Activated T-helper 1 cell treated with anti-CD3 and anti-CD28 coated beads, Interleukin-12 subunit alpha, Interleukin-12 subunit beta, Interleukin-2, Interleukin-4 antibody, amounts not matched to agents 30 ng/mL and 10 ng/mL and 1 ng/mL, durations not matched to agents 14 hours and 24 hours and 36 hours (primary cell): ENCODE measurements at regions not wholly inside any gene's neighbourhood (a gene's known extent, or its start where the extent isn't known, plus 50 kb on each side); places are given as distances from the start of the nearest gene placed in this dataset.

Experiments used
- DNase-seq: peaks from one replicate; pipeline ENCODE4 v3.0.0; 2021; ENCODE audit warnings: low spot score
- H3K27ac Mint-ChIP-seq: one replicate; pipeline ENCODE4 v1.8.0; 2021; ENCODE audit warnings: mild to moderate bottlenecking, mixed read lengths
- H3K27me3 Mint-ChIP-seq: one replicate; pipeline ENCODE4 v1.8.0; 2022; ENCODE audit warnings: mild to moderate bottlenecking, moderate library complexity, mixed read lengths; ENCODE audit not compliant: insufficient read depth
- H3K36me3 Mint-ChIP-seq: one replicate; pipeline ENCODE4 v1.8.0; 2021; ENCODE audit warnings: low read depth, mixed read lengths
- H3K4me1 Mint-ChIP-seq: one replicate; pipeline ENCODE4 v1.8.0; 2021; ENCODE audit warnings: low read depth, mixed read lengths
- H3K4me3 Mint-ChIP-seq: one replicate; pipeline ENCODE4 v1.8.0; 2021; ENCODE audit warnings: mild to moderate bottlenecking, moderate library complexity, mixed read lengths
- H3K9me3 Mint-ChIP-seq: one replicate; pipeline ENCODE4 v1.8.0; 2021; ENCODE audit warnings: mixed read lengths
- intact Hi-C: fragments of 100-400 bp; cut with micrococcal nuclease; formaldehyde crosslinking; loops from one replicate; pipeline ENCODE4 v1.15.1; 2024

- intact Hi-C loops, result no loop called here
Observed at GRCh38 chr13:22596171-22596863, 584.5 kb upstream of the SGCG start.

DNA sequence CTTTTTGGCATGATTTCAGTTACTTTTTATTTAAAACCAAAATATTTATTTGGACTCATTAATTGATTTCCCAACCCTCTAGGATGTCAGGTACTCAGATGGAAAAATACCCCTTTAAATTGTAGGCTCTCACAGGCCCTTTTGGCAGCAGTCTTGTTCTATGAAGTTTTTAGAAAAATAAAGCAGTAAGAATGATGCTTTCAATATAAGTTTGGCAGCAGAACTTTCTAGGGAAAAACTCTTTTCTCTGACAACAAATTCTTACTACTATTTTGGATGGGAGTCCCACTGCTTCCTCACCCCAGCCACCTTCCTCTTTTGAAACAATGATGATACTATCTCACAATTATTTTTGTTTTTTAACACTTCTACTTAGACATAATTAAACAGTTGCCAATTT, 581.6 kb upstream of the SGCG start:
- Mint-ChIP-seq H3K4me3 (no peak overlapping the region), H3K36me3 (no peaks in the 10 kb centered on the region), H3K27ac (no peak overlapping the region), H3K27me3 (no peaks in the 10 kb centered on the region), H3K9me3 (peaks cover 16% of the 10 kb centered on the region), H3K4me1 (no peaks in the 10 kb centered on the region)
- intact Hi-C loops, result no loop called here
- no peak for DNase-seq

More at GRCh38 chr13:22596171-22596863, 584.5 kb upstream of the SGCG start:
- no peak for DNase-seq
- Mint-ChIP-seq H3K27ac (no peak overlapping the region), H3K4me3 (no peak overlapping the region), H3K36me3 (no peaks in the 10 kb centered on the region), H3K9me3 (peaks cover 11% of the 10 kb centered on the region), H3K27me3 (no peaks in the 10 kb centered on the region), H3K4me1 (no peaks in the 10 kb centered on the region)

- H3K36me3 Mint-ChIP-seq, result no peaks in the 10 kb centered on the region
- H3K4me1 Mint-ChIP-seq, result no peaks in the 10 kb centered on the region
- no peak overlapping the region for H3K4me3 Mint-ChIP-seq
Observed at GRCh38 chr13:22618002-22618401, 562.8 kb upstream of the SGCG start.

DNA sequence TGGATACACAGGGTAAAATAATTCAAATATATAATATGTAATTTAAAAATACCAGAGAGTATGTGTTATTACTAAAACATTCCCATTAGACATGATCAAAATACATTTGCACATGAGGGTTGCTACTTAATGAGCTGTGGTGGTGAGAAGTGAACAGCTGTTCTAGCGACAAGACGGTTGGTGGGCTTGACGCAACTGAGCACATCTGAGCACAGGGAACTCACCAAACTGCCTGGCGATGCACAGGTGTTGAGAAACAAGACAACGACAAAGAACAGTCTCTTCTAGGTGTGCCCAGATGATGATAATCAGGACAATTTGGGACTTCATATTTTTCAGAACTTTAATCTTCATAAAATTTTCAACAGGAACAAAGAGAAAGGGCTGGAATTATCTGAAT, 555.1 kb upstream of the SGCG start:
- Mint-ChIP-seq H3K27ac (no peak overlapping the region), H3K4me3 (no peak overlapping the region), H3K27me3 (no peaks in the 10 kb centered on the region), H3K9me3 (peaks cover 27% of the 10 kb centered on the region), H3K36me3 (no peaks in the 10 kb centered on the region), H3K4me1 (no peaks in the 10 kb centered on the region)
- intact Hi-C loops, result no loop called here
- DNase-seq, result no peak

More at GRCh38 chr13:22618002-22618401, 562.8 kb upstream of the SGCG start:
- intact Hi-C loops, result no loop called here
- DNase-seq, result no peak
- Mint-ChIP-seq H3K9me3 (peaks cover 19% of the 10 kb centered on the region), H3K27ac (no peak overlapping the region), H3K27me3 (no peaks in the 10 kb centered on the region)

- H3K27me3 Mint-ChIP-seq, result no peaks in the 10 kb centered on the region
- no peaks in the 10 kb centered on the region for H3K36me3 Mint-ChIP-seq
- no peaks in the 10 kb centered on the region for H3K4me1 Mint-ChIP-seq
- intact Hi-C loops, result no loop called here
- no peak for DNase-seq
- no peak overlapping the region for H3K4me3 Mint-ChIP-seq
- H3K9me3 Mint-ChIP-seq, result peaks cover 22% of the 10 kb centered on the region
- H3K27ac Mint-ChIP-seq, result no peak overlapping the region
Observed at GRCh38 chr13:22629374-22629773, 551.4 kb upstream of the SGCG start.

DNA sequence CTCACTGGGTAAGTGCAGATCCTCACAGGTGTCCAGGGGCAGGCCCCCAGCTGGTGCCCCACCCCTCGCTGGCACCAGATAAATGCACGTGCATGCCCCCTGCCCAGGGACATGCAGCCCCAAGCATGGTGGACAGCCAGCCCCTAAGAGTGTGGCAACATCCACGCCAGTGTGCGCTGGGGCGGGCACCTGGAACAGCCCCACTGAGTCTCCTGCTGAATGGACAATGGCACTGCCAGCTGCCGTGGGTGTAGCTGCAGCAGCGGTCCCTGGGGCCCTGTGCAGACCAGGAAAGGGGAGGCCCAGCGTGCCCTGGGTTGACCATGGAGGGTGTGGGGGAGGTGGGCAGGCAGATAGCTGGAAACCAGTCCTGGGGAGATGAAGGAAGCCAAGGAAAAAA, 538.7 kb upstream of the SGCG start:
- H3K27ac Mint-ChIP-seq, result no peak overlapping the region
- no peaks in the 10 kb centered on the region for H3K4me1 Mint-ChIP-seq
- H3K9me3 Mint-ChIP-seq, result peaks cover 29% of the 10 kb centered on the region
- H3K4me3 Mint-ChIP-seq, result no peak overlapping the region
- no peaks in the 10 kb centered on the region for H3K36me3 Mint-ChIP-seq
- DNase-seq, result no peak
- intact Hi-C loops, result no loop called here
- H3K27me3 Mint-ChIP-seq, result no peaks in the 10 kb centered on the region

- Mint-ChIP-seq H3K36me3 (no peaks in the 10 kb centered on the region), H3K4me3 (no peak overlapping the region), H3K27me3 (peaks cover 3% of the 10 kb centered on the region), H3K9me3 (peaks cover 19% of the 10 kb centered on the region), H3K4me1 (no peaks in the 10 kb centered on the region), H3K27ac (no peak overlapping the region)
- intact Hi-C loops, result no loop called here
- DNase-seq, result no peak
Observed at GRCh38 chr13:22644941-22645340, 535.8 kb upstream of the SGCG start.

- DNase-seq, result no peak
- no peaks in the 10 kb centered on the region for H3K36me3 Mint-ChIP-seq
- peaks cover 3% of the 10 kb centered on the region for H3K27me3 Mint-ChIP-seq
- no peaks in the 10 kb centered on the region for H3K4me1 Mint-ChIP-seq
- no peak overlapping the region for H3K4me3 Mint-ChIP-seq
- H3K27ac Mint-ChIP-seq, result no peak overlapping the region
- intact Hi-C loops, result no loop called here
- H3K9me3 Mint-ChIP-seq, result peaks cover 19% of the 10 kb centered on the region
Observed at GRCh38 chr13:22647156-22647850, 533.5 kb upstream of the SGCG start.

DNA sequence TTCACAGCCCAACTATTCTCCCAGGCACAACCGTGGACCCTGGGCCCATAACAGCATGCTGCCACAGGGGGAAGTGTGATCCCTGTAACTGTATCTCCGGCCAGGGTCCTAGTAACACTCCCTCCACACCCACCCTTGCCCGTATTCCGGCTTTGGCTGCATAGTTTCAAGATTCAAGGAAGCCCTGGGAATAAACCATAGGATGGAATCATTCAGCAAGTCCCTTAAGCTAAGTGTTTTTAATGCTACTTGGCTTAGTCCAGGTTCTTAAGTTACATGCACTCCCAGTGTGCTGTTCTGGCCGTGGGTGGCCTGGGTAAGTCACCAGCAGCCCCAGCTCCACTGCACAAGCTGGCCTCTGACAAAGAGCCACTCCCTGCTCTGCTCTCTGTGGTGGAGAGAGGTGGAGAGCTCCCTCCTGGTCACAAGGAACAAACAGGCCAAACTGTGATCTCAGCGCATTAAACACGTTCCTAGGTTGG, 532.4 kb upstream of the SGCG start:
- no peak overlapping the region for H3K27ac Mint-ChIP-seq
- no peak for DNase-seq
- peaks cover 3% of the 10 kb centered on the region for H3K27me3 Mint-ChIP-seq
- intact Hi-C loops, result no loop called here
- H3K9me3 Mint-ChIP-seq, result peaks cover 14% of the 10 kb centered on the region
- no peaks in the 10 kb centered on the region for H3K4me1 Mint-ChIP-seq
- no peaks in the 10 kb centered on the region for H3K36me3 Mint-ChIP-seq
- no peak overlapping the region for H3K4me3 Mint-ChIP-seq

DNA sequence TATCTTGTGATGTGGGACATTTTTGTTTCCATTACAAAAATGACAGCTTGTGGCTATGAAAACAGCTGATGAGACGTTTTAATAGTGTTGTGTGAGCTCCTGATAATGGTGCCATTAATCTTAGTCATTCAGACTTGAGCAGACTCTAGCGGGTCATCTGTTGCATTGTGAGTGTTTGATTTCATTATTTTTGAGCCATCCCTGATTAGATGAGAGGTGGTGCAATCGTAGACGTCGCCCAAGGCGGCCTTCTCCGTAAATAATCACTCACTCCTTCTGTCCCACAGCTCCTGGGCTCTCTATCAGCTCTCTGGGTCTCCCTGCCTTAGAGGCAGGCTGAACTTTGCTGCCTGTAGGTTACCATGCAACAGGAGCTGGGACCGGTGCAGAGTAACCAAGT, 528.0 kb upstream of the SGCG start:
- Mint-ChIP-seq H3K9me3 (peaks cover 7% of the 10 kb centered on the region), H3K4me3 (no peak overlapping the region), H3K36me3 (no peaks in the 10 kb centered on the region), H3K27ac (no peak overlapping the region), H3K4me1 (no peaks in the 10 kb centered on the region), H3K27me3 (peaks cover 1% of the 10 kb centered on the region)
- intact Hi-C loops, result no loop called here
- DNase-seq, result no peak

DNA sequence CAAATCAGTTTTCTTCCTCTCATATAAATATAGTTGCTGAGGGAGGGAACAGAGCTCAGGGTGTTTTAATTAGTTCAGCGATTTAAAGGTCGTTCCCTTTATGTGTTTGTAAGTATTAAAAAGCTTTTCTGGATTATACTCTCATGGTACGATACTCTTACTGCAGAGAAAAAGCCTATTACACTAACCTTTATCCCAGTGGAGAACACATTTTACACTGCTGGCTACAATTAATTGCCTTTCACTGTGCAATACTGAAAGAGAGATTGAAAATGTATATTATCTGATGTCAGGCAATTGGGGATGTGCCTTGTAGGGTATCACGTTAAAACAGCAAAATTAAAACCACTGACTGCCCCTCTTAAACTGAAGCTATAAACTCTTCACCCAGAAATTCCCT, 526.9 kb upstream of the SGCG start:
- H3K4me3 Mint-ChIP-seq, result no peak overlapping the region
- no peaks in the 10 kb centered on the region for H3K36me3 Mint-ChIP-seq
- H3K27me3 Mint-ChIP-seq, result no peaks in the 10 kb centered on the region
- intact Hi-C loops, result no loop called here
- peaks cover 5% of the 10 kb centered on the region for H3K9me3 Mint-ChIP-seq
- H3K27ac Mint-ChIP-seq, result no peak overlapping the region
- DNase-seq, result no peak
- H3K4me1 Mint-ChIP-seq, result no peaks in the 10 kb centered on the region

DNA sequence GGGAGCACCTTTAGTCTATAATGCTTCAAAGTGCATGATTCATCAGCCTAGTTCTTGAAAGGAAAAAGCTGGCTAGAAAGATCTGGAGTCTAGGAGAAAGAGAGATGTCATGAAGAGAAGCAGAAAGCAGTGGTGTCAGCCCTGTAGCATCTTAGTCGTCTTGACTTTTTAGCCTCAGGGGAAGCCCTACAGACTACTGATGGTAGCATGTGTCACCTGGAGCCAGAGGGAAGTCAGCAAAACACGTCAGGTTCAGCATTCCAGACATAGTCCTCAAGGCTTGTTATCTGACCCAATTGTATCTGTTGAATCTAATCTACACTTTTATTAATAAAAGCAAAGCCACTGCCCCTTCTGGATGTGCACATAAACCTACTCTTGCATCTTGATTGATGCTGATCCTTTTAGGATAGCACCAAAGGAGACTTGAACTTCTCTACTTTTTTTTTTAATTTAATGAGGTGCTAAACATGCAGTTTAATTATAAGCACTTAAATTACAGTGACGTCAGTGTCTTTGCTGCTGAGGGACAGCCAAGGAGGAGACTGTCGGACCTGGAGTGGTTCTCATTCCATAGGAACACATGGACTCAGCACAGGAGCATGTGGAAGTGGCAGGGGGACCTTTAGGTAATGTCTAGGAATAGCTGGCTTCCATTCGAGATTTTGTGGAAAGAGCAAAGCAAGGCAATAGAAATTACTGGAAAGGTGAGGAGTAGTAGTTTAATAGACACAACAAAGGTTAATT, 525.5 kb upstream of the SGCG start:
- H3K9me3 Mint-ChIP-seq, result peaks cover 5% of the 10 kb centered on the region
- H3K4me1 Mint-ChIP-seq, result no peaks in the 10 kb centered on the region
- H3K4me3 Mint-ChIP-seq, result no peak overlapping the region
- H3K27me3 Mint-ChIP-seq, result no peaks in the 10 kb centered on the region
- no peak for DNase-seq
- no peak overlapping the region for H3K27ac Mint-ChIP-seq
- H3K36me3 Mint-ChIP-seq, result no peaks in the 10 kb centered on the region
- intact Hi-C loops, result no loop called here

DNA sequence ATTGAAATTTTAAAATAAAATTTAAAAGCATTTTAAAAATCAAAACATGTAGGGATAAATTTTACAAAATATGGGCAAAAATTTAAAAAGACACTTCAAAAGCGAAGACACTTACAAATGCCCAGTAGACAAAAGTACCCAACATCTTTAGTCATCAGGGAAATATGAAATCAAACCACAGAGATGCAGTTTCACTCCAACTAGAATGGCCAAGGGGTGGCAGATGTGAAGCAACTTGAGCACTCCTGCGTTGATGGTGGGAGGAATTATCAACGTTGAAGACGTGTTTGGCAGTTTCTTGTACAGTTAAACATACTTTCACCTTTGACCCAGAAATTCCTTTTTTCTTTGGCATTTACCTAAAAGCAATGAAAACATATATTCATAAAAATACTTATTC, 518.0 kb upstream of the SGCG start:
- H3K4me1 Mint-ChIP-seq, result no peaks in the 10 kb centered on the region
- no peaks in the 10 kb centered on the region for H3K9me3 Mint-ChIP-seq
- no peak overlapping the region for H3K4me3 Mint-ChIP-seq
- intact Hi-C loops, result no loop called here
- no peak for DNase-seq
- no peaks in the 10 kb centered on the region for H3K27me3 Mint-ChIP-seq
- H3K36me3 Mint-ChIP-seq, result no peaks in the 10 kb centered on the region
- H3K27ac Mint-ChIP-seq, result no peak overlapping the region
